RWPE1 (cell line): ENCODE measurements at regions not wholly inside any gene's neighbourhood (a gene's known extent, or its start where the extent isn't known, plus 50 kb on each side); places are given as distances from the start of the nearest gene placed in this dataset.

ENCODE experiments used
- CTCF ChIA-PET: fragments of 350-600 bp; sonication (Branson Sonifier 250); formaldehyde crosslinking; extraction: SDS; loops from one replicate; lab custom pipeline; 2021; lab: Yijun Ruan, JAX
- POLR2A ChIA-PET: fragments of 400-600 bp; formaldehyde crosslinking; extraction: SDS; loops from one replicate; lab custom pipeline; 2020; ENCODE audit warnings: antibody characterized with exemption; ENCODE audit not compliant: low non-redundant PET; lab: Yijun Ruan, JAX
- DNase-seq: peaks from one replicate; pipeline ENCODE4 v3.0.0; 2012; ENCODE audit warnings: low spot score
- H3K27ac ChIP-seq: fragments of 450-650 bp; 2 replicates; pipeline ENCODE4 v1.5.1; 2017
- CTCF ChIP-seq: fragments of 450-650 bp; conservative IDR thresholded peaks from 2 replicates; pipeline ENCODE4 v1.5.1; 2017; ENCODE audit warnings: low read depth, mild to moderate bottlenecking

DNA sequence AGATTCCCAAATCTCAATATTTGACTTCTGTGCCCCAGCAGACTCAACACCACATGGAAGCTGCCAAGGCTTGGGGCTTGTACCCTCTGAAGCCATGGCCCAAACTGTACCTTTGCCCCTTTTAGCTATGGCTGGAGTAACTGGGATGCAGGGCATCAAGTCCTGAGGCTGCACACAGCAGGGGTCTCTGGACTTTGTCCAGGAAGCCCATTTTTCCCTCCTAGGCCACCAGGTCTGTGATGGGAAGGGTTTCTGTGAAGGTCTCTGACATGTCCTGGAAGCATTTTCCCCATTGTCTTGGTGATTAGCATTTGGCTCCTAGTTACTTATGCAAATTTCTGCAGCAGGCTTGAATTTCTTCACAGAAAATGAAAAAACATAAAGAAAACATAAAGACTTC lies 762.3 kb downstream of the GALC start:
- no peak overlapping the region for H3K27ac ChIP-seq
- no peak for TF ChIP-seq CTCF
- no peak for DNase-seq
- ChIA-PET POLR2A (no interaction called here), CTCF (interaction anchor here (0.5 kb wide), 1 partner anchor 1051 kb away, joined by 3 read pairs; no protein-coding TSS in a partner anchor)

- ChIA-PET POLR2A (no interaction called here), CTCF (no interaction called here)
- TF ChIP-seq CTCF: no peak
- DNase-seq: no peak
- no peak overlapping the region for H3K27ac ChIP-seq
Measured at GRCh38 chr14:87229131-87229530, 763.9 kb downstream of the GALC start.

- no peak for TF ChIP-seq CTCF
Measured at GRCh38 chr14:87217023-87217422, 776.0 kb downstream of the GALC start.

GRCh38 chr14:87214558-87214957 lies 778.4 kb downstream of the GALC start:
- TF ChIP-seq CTCF: no peak
- H3K27ac ChIP-seq: no peak overlapping the region
- ChIA-PET CTCF (interaction anchor here (0.5 kb wide), 1 partner anchor 1750 kb away, joined by 3 read pairs; no protein-coding TSS in a partner anchor), POLR2A (no interaction called here)
- no peak for DNase-seq

More at GRCh38 chr14:87217023-87217422, 776.0 kb downstream of the GALC start:
- DNase-seq: no peak
- ChIA-PET CTCF (no interaction called here), POLR2A (no interaction called here)
- H3K27ac ChIP-seq: no peak overlapping the region

DNA sequence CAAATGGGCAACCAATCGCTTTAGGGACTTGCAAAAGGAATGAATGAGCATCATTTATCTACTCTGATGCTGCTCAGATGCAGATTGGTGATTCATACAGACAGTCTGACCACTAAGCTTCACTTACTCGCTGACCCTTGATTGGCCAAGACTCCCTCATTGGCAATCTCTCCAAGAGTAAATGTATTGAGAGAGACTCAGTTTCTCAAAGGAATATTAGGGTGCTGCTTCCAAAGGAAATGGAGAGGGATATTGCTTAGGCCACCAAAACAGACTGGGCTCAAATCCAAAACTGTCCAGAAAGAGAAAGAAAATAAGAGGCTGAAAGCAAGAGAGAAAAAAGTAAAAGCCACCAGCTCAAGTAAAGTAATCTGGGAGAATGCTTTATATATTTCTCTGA lies 785.2 kb downstream of the GALC start:
- no peak overlapping the region for H3K27ac ChIP-seq
- POLR2A ChIA-PET: no interaction called here
- CTCF ChIA-PET: interaction anchor here (1.1 kb wide), 1 partner anchor 408 kb away, joined by 4 read pairs; no protein-coding TSS in a partner anchor
- DNase-seq: no peak
- no peak for TF ChIP-seq CTCF

GRCh38 chr14:87205811-87206210 lies 787.2 kb downstream of the GALC start:
- no peak for TF ChIP-seq CTCF
- ChIA-PET CTCF (no interaction called here), POLR2A (no interaction called here)
- H3K27ac ChIP-seq: no peak overlapping the region
- no peak for DNase-seq
